Activated naive CD4-positive, alpha-beta T cell treated with anti-CD3 and anti-CD28 coated beads, Interleukin-2, amount 10 ng/mL, durations not matched to agents 7 days and 5 days (primary cell): ENCODE measurements at regions not wholly inside any gene's neighbourhood (a gene's known extent, or its start where the extent isn't known, plus 50 kb on each side); places are given as distances from the start of the nearest gene placed in this dataset.

Experiments
- CTCF ChIA-PET: fragments of 350-600 bp; sonication (Branson Sonifier 250); formaldehyde crosslinking; loops from one replicate; lab custom pipeline; 2021; ENCODE audit warnings: antibody characterized with exemption; lab: Charles Lee
- DNase-seq: peaks from one replicate; pipeline ENCODE4 v3.0.0-alpha.2; 2020
- H3K27ac Mint-ChIP-seq: one replicate; pipeline ENCODE4 v1.8.0; 2021; ENCODE audit warnings: mild to moderate bottlenecking, moderate library complexity, mixed read lengths
- H3K27me3 Mint-ChIP-seq: one replicate; pipeline ENCODE4 v1.8.0; 2021; ENCODE audit warnings: mild to moderate bottlenecking, mixed read lengths
- H3K36me3 Mint-ChIP-seq: one replicate; pipeline ENCODE4 v1.8.0; 2021; ENCODE audit warnings: mixed read lengths
- H3K4me1 Mint-ChIP-seq: one replicate; pipeline ENCODE4 v1.8.0; 2021; ENCODE audit warnings: mixed read lengths
- H3K4me3 Mint-ChIP-seq: one replicate; pipeline ENCODE4 v1.8.0; 2021; ENCODE audit warnings: mild to moderate bottlenecking, moderate library complexity, mixed read lengths
- H3K9me3 Mint-ChIP-seq: one replicate; pipeline ENCODE4 v1.8.0; 2021; ENCODE audit warnings: mixed read lengths

DNA sequence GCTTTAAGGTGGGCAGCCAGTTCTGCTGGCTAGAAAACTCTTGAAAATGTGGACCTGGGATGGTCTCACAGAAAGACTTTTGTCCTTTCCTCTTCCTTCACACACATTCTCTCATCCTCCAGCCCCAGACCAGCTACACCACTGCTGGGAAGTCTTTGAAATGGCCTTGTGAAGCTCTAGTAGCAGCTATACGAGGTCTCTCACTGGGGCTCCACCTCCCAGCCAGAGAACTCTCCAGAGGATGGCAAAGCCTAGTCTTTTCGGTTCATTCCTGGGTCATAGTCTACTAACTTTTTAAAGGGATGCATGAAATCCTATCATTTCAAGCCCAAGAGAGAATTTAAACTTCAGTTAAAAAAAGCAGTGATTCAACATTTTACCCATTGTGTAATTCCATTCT is 133.9 kb upstream of the ERCC6L2 start:
- H3K9me3 Mint-ChIP-seq = no peaks in the 10 kb centered on the region
- no peak overlapping the region for H3K4me3 Mint-ChIP-seq
- peaks cover 46% of the 10 kb centered on the region for H3K27me3 Mint-ChIP-seq
- CTCF ChIA-PET = no interaction called here
- no peak for DNase-seq
- no peaks in the 10 kb centered on the region for H3K4me1 Mint-ChIP-seq
- no peak overlapping the region for H3K27ac Mint-ChIP-seq
- no peaks in the 10 kb centered on the region for H3K36me3 Mint-ChIP-seq

DNA sequence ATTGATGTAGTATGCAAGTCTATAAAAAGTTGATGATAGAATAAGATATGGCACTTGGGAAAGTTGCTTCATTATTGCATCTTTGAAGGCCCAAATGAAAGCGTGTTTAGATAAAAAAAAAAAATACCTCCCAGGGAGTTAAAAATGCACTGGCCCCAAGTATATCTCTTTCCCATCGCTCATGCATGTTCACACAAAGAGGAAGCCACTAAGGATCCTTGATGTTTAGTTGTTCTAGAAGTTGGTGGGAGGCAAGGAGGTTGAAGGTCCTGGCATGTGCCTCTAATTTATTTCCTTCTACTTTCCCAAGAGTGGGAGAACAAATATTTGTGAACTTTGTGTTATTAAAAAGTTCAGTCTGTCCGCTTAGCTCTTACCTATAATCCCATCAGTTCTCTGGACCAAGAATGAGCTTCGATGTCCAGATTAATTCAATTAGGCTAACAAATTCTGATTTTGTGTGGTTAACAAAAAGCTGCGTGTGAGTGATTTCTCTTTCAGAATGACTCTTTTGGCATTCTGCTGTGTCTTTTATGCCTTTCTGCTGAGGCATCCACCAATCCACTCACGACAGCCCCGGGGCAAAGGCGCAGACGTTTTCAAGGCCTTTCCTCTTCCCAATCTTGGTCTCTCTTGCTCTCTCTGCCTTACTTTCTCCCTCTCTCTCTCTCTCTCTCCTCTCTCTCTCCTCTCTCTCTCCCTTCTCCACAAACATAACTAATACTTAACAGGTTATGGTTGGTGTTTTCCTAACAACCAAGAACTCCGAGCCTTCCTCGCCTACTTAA is 135.1 kb upstream of the ERCC6L2 start:
- no peaks in the 10 kb centered on the region for H3K36me3 Mint-ChIP-seq
- no peak overlapping the region for H3K27ac Mint-ChIP-seq
- CTCF ChIA-PET = no interaction called here
- no peaks in the 10 kb centered on the region for H3K9me3 Mint-ChIP-seq
- no peak for DNase-seq
- H3K4me1 Mint-ChIP-seq = no peaks in the 10 kb centered on the region
- H3K4me3 Mint-ChIP-seq = no peak overlapping the region
- peaks cover 46% of the 10 kb centered on the region for H3K27me3 Mint-ChIP-seq

DNA sequence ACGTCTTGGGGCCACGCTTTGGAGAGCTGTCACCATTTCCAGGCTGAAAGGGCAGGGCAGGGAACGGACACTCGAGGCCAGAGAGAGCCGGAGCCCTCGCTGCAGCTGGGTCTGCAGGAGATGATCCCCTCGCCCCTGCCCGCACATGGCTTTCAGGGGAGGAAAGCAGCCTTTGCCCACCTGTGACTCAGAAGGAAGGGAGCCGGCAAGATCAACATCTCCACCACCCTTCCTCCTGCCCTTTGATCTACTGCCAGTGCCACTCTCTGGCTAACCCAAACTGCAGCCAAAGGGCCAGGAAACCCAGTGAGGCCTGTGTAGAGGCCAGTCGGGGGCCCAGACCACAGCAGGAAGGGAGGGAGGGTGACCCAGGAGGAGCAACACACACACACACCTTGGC is 137.1 kb upstream of the ERCC6L2 start:
- H3K9me3 Mint-ChIP-seq = no peaks in the 10 kb centered on the region
- DNase-seq = no peak
- no peaks in the 10 kb centered on the region for H3K36me3 Mint-ChIP-seq
- no peak overlapping the region for H3K27ac Mint-ChIP-seq
- H3K4me1 Mint-ChIP-seq = no peaks in the 10 kb centered on the region
- peaks cover 56% of the 10 kb centered on the region for H3K27me3 Mint-ChIP-seq
- CTCF ChIA-PET = no interaction called here
- H3K4me3 Mint-ChIP-seq = no peak overlapping the region

- H3K4me3 Mint-ChIP-seq = no peak overlapping the region
- no peaks in the 10 kb centered on the region for H3K4me1 Mint-ChIP-seq
- no peak for DNase-seq
- CTCF ChIA-PET = interaction anchor here (0.9 to 1.5 kb wide), 3 partner anchors 8 to 45 kb away, joined by 3 to 8 read pairs (median 4); no protein-coding TSS in a partner anchor
- H3K27me3 Mint-ChIP-seq = peaks cover 59% of the 10 kb centered on the region
- H3K36me3 Mint-ChIP-seq = no peaks in the 10 kb centered on the region
- H3K27ac Mint-ChIP-seq = no peak overlapping the region
- no peaks in the 10 kb centered on the region for H3K9me3 Mint-ChIP-seq
Measured at GRCh38 chr9:95736891-95737522, 138.5 kb upstream of the ERCC6L2 start.

GRCh38 chr9:95736370-95736769 is 139.1 kb upstream of the ERCC6L2 start:
- CTCF ChIA-PET = interaction anchor here (0.9 to 1.5 kb wide), 3 partner anchors 9 to 46 kb away, joined by 3 to 8 read pairs (median 4); no protein-coding TSS in a partner anchor
- Mint-ChIP-seq H3K27ac (no peak overlapping the region), H3K4me3 (no peak overlapping the region), H3K9me3 (no peaks in the 10 kb centered on the region), H3K27me3 (peaks cover 60% of the 10 kb centered on the region), H3K36me3 (no peaks in the 10 kb centered on the region), H3K4me1 (no peaks in the 10 kb centered on the region)
- DNase-seq = no peak

- peaks cover 2% of the 10 kb centered on the region for H3K36me3 Mint-ChIP-seq
- H3K9me3 Mint-ChIP-seq = peaks cover 2% of the 10 kb centered on the region
- H3K27me3 Mint-ChIP-seq = peaks cover 65% of the 10 kb centered on the region
- no peaks in the 10 kb centered on the region for H3K4me1 Mint-ChIP-seq
- DNase-seq = no peak
- CTCF ChIA-PET = interaction anchor here (1.4 to 1.5 kb wide), 2 partner anchors 9 to 10 kb away, joined by 4 to 8 read pairs; no protein-coding TSS in a partner anchor
- no peak overlapping the region for H3K27ac Mint-ChIP-seq
- no peak overlapping the region for H3K4me3 Mint-ChIP-seq
Measured at GRCh38 chr9:95735701-95736100, 139.8 kb upstream of the ERCC6L2 start.

DNA sequence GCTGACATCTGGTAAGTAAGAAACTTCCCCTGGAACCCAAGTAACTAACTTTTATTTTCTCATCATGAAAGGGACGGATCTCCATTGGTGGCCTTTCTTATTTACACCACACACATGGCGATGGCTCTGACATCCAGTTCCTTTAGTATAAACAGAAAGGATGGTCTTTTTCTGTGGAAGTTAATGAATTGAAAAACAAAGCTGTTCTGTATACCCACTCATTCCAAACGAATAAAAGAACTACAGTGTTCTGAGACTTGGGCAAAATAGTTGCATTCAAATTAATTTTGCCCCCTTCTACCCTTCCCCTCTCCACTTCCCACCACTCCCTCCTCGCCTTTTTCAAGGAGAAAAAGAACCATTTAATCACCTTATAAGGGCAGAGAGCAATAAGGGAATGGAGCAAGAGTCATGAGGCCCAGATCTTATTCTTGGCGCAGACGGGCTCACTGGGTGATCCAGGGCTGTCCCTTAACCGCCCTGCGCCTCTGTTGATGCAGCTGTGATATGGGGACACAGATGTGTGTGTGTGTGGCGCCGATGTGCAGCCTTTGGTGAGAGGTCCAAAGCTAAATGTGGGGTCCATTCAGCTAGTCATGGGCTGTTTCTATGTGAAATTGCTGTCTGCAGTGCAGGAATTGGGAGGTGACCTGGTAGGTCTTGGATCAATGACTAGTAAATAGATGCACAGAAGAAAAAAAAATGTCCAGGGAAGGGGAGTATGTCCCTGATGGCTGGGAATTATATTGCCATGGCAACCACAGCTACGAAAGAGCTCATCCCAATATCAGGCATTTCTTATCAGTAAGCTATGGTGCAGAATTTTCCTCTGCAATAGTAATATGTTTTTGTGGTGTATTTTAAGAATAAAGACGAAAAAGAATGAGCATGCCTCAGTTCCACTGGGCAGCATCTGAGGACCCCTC is 141.5 kb upstream of the ERCC6L2 start:
- CTCF ChIA-PET = no interaction called here
- no peak overlapping the region for H3K4me3 Mint-ChIP-seq
- peaks cover 9% of the 10 kb centered on the region for H3K9me3 Mint-ChIP-seq
- peaks cover 2% of the 10 kb centered on the region for H3K36me3 Mint-ChIP-seq
- H3K4me1 Mint-ChIP-seq = no peaks in the 10 kb centered on the region
- H3K27me3 Mint-ChIP-seq = peaks cover 66% of the 10 kb centered on the region
- DNase-seq = no peak
- H3K27ac Mint-ChIP-seq = no peak overlapping the region

GRCh38 chr9:95732802-95733688 is 142.4 kb upstream of the ERCC6L2 start:
- no peak for DNase-seq
- Mint-ChIP-seq H3K27me3 (peaks cover 64% of the 10 kb centered on the region), H3K4me1 (no peaks in the 10 kb centered on the region), H3K27ac (no peak overlapping the region), H3K36me3 (peaks cover 6% of the 10 kb centered on the region), H3K4me3 (no peak overlapping the region), H3K9me3 (peaks cover 14% of the 10 kb centered on the region)
- CTCF ChIA-PET = no interaction called here

DNA sequence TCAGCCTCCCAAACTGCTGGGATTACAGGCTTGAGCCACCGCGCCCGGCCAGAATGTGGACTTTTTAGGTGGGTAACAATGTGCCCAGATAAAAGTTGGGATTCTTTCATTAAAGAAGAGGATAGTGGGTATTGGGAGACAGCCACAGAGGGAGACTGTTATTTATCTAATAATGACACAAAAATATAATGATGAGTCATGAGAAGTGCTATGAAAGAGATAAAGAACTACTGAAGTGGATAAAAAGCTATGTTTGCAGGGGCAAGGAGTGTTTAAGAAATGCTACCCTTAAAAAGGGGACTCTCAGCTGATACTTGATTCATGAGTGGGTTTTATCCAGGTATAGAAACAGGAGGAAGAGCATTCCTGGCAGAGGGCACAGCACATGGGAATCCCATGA is 143.6 kb upstream of the ERCC6L2 start:
- H3K27me3 Mint-ChIP-seq = peaks cover 61% of the 10 kb centered on the region
- no peak overlapping the region for H3K27ac Mint-ChIP-seq
- peaks cover 6% of the 10 kb centered on the region for H3K36me3 Mint-ChIP-seq
- H3K9me3 Mint-ChIP-seq = peaks cover 14% of the 10 kb centered on the region
- H3K4me3 Mint-ChIP-seq = no peak overlapping the region
- no peak for DNase-seq
- peaks cover 2% of the 10 kb centered on the region for H3K4me1 Mint-ChIP-seq
- CTCF ChIA-PET = no interaction called here

GRCh38 chr9:95729669-95730368 is 145.7 kb upstream of the ERCC6L2 start:
- Mint-ChIP-seq H3K4me3 (no peak overlapping the region), H3K36me3 (peaks cover 13% of the 10 kb centered on the region), H3K27me3 (peaks cover 55% of the 10 kb centered on the region), H3K9me3 (peaks cover 28% of the 10 kb centered on the region), H3K4me1 (peaks cover 14% of the 10 kb centered on the region), H3K27ac (no peak overlapping the region)
- CTCF ChIA-PET = interaction anchor here (0.7 to 0.9 kb wide), 2 partner anchors 26 to 31 kb away, joined by 3 read pairs; no protein-coding TSS in a partner anchor
- no peak for DNase-seq

- no peak for DNase-seq
- H3K27ac Mint-ChIP-seq = no peak overlapping the region
- peaks cover 50% of the 10 kb centered on the region for H3K27me3 Mint-ChIP-seq
- H3K4me1 Mint-ChIP-seq = peaks cover 22% of the 10 kb centered on the region
- H3K4me3 Mint-ChIP-seq = no peak overlapping the region
- H3K36me3 Mint-ChIP-seq = peaks cover 16% of the 10 kb centered on the region
- CTCF ChIA-PET = no interaction called here
- H3K9me3 Mint-ChIP-seq = peaks cover 36% of the 10 kb centered on the region
Measured at GRCh38 chr9:95729046-95729445, 146.4 kb upstream of the ERCC6L2 start.

- CTCF ChIA-PET = interaction anchor here (0.8 to 1.9 kb wide), 4 partner anchors 178 to 489 kb away, joined by 3 to 16 read pairs (median 3); no protein-coding TSS in a partner anchor
Measured at GRCh38 chr9:95727947-95728520, 147.5 kb upstream of the ERCC6L2 start.

More at GRCh38 chr9:95727947-95728520, 147.5 kb upstream of the ERCC6L2 start:
- H3K27me3 Mint-ChIP-seq = peaks cover 43% of the 10 kb centered on the region
- H3K4me1 Mint-ChIP-seq = peaks cover 28% of the 10 kb centered on the region
- H3K9me3 Mint-ChIP-seq = peaks cover 39% of the 10 kb centered on the region
- H3K4me3 Mint-ChIP-seq = no peak overlapping the region
- no peak for DNase-seq
- peaks cover 19% of the 10 kb centered on the region for H3K36me3 Mint-ChIP-seq
- H3K27ac Mint-ChIP-seq = no peak overlapping the region
